Gastroesophageal sphincter (tissue), 3 donors: ENCODE measurements at regions not wholly inside any gene's neighbourhood (a gene's known extent, or its start where the extent isn't known, plus 50 kb on each side); places are given as distances from the start of the nearest gene placed in this dataset.
"Not testable (repeated sequence)": the region's sequence is repeated elsewhere in the genome, so short reads cannot be mapped to it uniquely, and the experiment has no call there.

Source experiments
- POLR2A ChIP-seq, 2 donors: fragments of 450-650 bp; IDR thresholded peaks; one replicate each; pipeline ENCODE4 v1.6.1; 2017; ENCODE audit warnings: antibody characterized with exemption in 2 of 2, mild to moderate bottlenecking in 2 of 2, moderate library complexity in 1 of 2
- POLR2AphosphoS5 ChIP-seq: sonication (generic); formaldehyde crosslinking; IDR thresholded peaks from one replicate; pipeline ENCODE4 v1.6.1; 2017; ENCODE audit warnings: antibody characterized with exemption
- TF ChIP-seq, protein P1 (sequence below), 4 experiments: fragments of 200-600 bp in 2 of 4; fragments of 450-650 bp in 2 of 4; sonication (generic) in 1 of 4; IDR thresholded peaks; one replicate each; pipeline ENCODE4 v1.5.1; 2017 to 2019; ENCODE audit warnings: antibody characterized with exemption in 4 of 4, mild to moderate bottlenecking in 2 of 4, moderate library complexity in 2 of 4

DNA sequence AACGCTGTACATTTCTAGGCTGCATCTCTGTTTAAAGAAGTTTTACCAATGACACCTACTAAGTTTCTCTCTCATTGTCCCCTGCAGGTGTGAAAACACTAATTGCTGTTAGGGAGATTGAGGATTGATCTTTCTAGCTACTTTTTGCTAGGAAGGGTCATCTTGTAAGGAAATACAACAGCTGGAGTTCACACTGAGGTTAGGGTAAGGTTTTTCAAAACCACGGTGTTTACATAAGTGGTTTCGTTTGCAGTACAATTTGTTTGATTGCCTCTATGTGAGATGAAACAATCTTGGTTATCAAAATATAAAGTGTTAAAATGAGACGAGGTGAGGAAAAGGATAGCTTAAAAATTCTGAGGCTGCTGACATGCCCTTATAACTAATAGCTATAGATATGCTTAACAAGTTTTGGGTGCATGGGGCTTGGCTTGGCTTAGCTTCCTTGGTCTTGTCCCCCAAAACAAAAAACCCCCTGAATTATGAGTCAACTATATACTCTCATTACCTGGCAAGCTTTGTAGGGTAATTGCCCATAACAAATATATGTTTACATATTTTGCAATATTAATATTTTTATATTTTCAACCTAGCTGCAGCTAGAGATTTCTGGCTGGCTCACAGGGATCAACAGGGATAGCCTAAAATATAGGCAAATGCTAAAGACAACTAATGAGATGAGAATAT lies 112.0 kb downstream of the RBMY1D start:
- TF ChIP-seq, protein P1, sequence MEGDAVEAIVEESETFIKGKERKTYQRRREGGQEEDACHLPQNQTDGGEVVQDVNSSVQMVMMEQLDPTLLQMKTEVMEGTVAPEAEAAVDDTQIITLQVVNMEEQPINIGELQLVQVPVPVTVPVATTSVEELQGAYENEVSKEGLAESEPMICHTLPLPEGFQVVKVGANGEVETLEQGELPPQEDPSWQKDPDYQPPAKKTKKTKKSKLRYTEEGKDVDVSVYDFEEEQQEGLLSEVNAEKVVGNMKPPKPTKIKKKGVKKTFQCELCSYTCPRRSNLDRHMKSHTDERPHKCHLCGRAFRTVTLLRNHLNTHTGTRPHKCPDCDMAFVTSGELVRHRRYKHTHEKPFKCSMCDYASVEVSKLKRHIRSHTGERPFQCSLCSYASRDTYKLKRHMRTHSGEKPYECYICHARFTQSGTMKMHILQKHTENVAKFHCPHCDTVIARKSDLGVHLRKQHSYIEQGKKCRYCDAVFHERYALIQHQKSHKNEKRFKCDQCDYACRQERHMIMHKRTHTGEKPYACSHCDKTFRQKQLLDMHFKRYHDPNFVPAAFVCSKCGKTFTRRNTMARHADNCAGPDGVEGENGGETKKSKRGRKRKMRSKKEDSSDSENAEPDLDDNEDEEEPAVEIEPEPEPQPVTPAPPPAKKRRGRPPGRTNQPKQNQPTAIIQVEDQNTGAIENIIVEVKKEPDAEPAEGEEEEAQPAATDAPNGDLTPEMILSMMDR (IDR thresholded peaks at IDR 0.05), result not testable (repeated sequence)
- not testable (repeated sequence) for TF ChIP-seq POLR2AphosphoS5; POLR2A (IDR thresholded peaks at IDR 0.05)
